ENCODE measurements at regions not wholly inside any gene's neighbourhood (a gene's known extent, or its start where the extent isn't known, plus 50 kb on each side); places are given as distances from the start of the nearest gene placed in this dataset.

DNA sequence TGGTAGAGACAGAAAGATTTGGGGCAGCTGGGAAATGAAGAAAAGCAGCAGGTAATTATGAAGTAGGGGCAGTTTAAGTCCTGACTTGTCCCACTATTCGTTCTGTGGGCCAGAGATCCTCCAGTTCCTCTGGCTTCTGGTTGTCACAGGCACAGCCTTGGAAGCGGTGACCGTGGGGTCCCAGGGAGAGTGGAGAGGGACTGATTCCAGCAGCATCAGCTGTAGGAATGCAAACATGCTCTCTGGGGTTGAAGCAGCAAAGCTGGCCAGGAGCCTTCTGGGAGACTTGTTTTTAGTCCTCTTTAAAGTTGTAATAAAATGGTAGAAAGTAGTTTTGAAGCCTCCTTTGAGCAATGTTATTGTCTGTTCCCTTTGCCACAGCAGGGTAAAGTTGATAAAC lies 488.0 kb downstream of the LMO4 start:
- ATAC-seq (no peak), DNase-seq (no peak)
- H3K9ac ChIP-seq (ENCODE audit: low read length): no peak overlapping the region
- no peak overlapping the region for H3K4me3 ChIP-seq (ENCODE audit: low read length)
- intact Hi-C loops (cut with micrococcal nuclease): no loop called here
- no peaks in the 10 kb centered on the region for H3K79me2 ChIP-seq (ENCODE audit: low read length)
- H3K4me1 ChIP-seq (ENCODE audit: insufficient read depth, low read length): no peaks in the 10 kb centered on the region
- no peaks in the 10 kb centered on the region for H3K36me3 ChIP-seq (ENCODE audit: low read depth, low read length)
- CTCF ChIA-PET: no interaction called here
- no peaks in the 10 kb centered on the region for H3K9me3 ChIP-seq (ENCODE audit: low read length)
- no peaks in the 10 kb centered on the region for H3F3A ChIP-seq (ENCODE audit: low read length, unreplicated experiment)
- TF ChIP-seq CTCF (conservative IDR thresholded peaks at IDR 0.05; ENCODE audit: low read depth, low read length) (no peak), EZH2phosphoT487 (IDR thresholded peaks at IDR 0.05; ENCODE audit: borderline replicate concordance, low read length) (no peak), EZH2 (IDR thresholded peaks at IDR 0.05; ENCODE audit: low read length, unreplicated experiment) (no peak)
- H4K20me1 ChIP-seq (ENCODE audit: low read length): no peaks in the 10 kb centered on the region
- POLR2A ChIA-PET (ENCODE audit: unreplicated experiment): no interaction called here
- BruUV-seq (replicated peaks): no TSS peak
- no peaks in the 10 kb centered on the region for H3K27me3 ChIP-seq (ENCODE audit: low read length)
- no peak overlapping the region for H3K4me2 ChIP-seq (ENCODE audit: low read length)
- H2AFZ ChIP-seq (ENCODE audit: low read length): no peak overlapping the region
- H3K27ac ChIP-seq (ENCODE audit: low read length): no peak overlapping the region
- no peaks in the 10 kb centered on the region for H3K9me2 ChIP-seq (replicated peaks; ENCODE audit: low read length)

GRCh38 chr1:87820668-87821334 lies 492.1 kb downstream of the LMO4 start:
- intact Hi-C loops (cut with micrococcal nuclease): no loop called here
- H3K9me3 ChIP-seq (ENCODE audit: low read length): no peaks in the 10 kb centered on the region
- DNase-seq (no peak), ATAC-seq (no peak)
- POLR2A ChIA-PET (ENCODE audit: unreplicated experiment): interaction anchor here (0.6 kb wide), 1 partner anchor 384 kb away, joined by 4 read pairs; no protein-coding TSS in a partner anchor
- no peak overlapping the region for H3K4me3 ChIP-seq (ENCODE audit: low read length)
- CTCF ChIA-PET: no interaction called here
- no TSS peak for BruUV-seq (replicated peaks)
- H3F3A ChIP-seq (ENCODE audit: low read length, unreplicated experiment): no peaks in the 10 kb centered on the region
- H3K9ac ChIP-seq (ENCODE audit: low read length): no peak overlapping the region
- no peak overlapping the region for H3K27ac ChIP-seq (ENCODE audit: low read length)
- H3K9me2 ChIP-seq (replicated peaks; ENCODE audit: low read length): no peaks in the 10 kb centered on the region
- H3K4me2 ChIP-seq (ENCODE audit: low read length): no peak overlapping the region
- no peaks in the 10 kb centered on the region for H3K36me3 ChIP-seq (ENCODE audit: low read depth, low read length)
- no peaks in the 10 kb centered on the region for H4K20me1 ChIP-seq (ENCODE audit: low read length)
- H3K79me2 ChIP-seq (ENCODE audit: low read length): no peaks in the 10 kb centered on the region
- no peaks in the 10 kb centered on the region for H3K4me1 ChIP-seq (ENCODE audit: insufficient read depth, low read length)
- H2AFZ ChIP-seq (ENCODE audit: low read length): no peak overlapping the region
- H3K27me3 ChIP-seq (ENCODE audit: low read length): no peaks in the 10 kb centered on the region
- TF ChIP-seq EZH2phosphoT487 (IDR thresholded peaks at IDR 0.05; ENCODE audit: borderline replicate concordance, low read length): no peak
- TF ChIP-seq CTCF (conservative IDR thresholded peaks at IDR 0.05; ENCODE audit: low read depth, low read length): no peak
- TF ChIP-seq EZH2 (IDR thresholded peaks at IDR 0.05; ENCODE audit: low read length, unreplicated experiment): no peak

GRCh38 chr1:87821335-87821697 lies 492.6 kb downstream of the LMO4 start:
- Histone ChIP-seq H3K36me3 (ENCODE audit: low read depth, low read length) (no peaks in the 10 kb centered on the region), H3K9ac (ENCODE audit: low read length) (no peak overlapping the region), H3F3A (ENCODE audit: low read length, unreplicated experiment) (no peaks in the 10 kb centered on the region), H4K20me1 (ENCODE audit: low read length) (no peaks in the 10 kb centered on the region), H3K9me3 (ENCODE audit: low read length) (no peaks in the 10 kb centered on the region), H2AFZ (ENCODE audit: low read length) (no peak overlapping the region), H3K4me3 (ENCODE audit: low read length) (no peak overlapping the region), H3K9me2 (replicated peaks; ENCODE audit: low read length) (no peaks in the 10 kb centered on the region), H3K27me3 (ENCODE audit: low read length) (no peaks in the 10 kb centered on the region), H3K4me1 (ENCODE audit: insufficient read depth, low read length) (no peaks in the 10 kb centered on the region), H3K79me2 (ENCODE audit: low read length) (no peaks in the 10 kb centered on the region), H3K27ac (ENCODE audit: low read length) (no peak overlapping the region), H3K4me2 (ENCODE audit: low read length) (no peak overlapping the region)
- DNase-seq: no peak
- ChIA-PET CTCF (no interaction called here), POLR2A (ENCODE audit: unreplicated experiment) (no interaction called here)
- BruUV-seq (replicated peaks): no TSS peak
- no peak for ATAC-seq
- intact Hi-C loops (cut with micrococcal nuclease): no loop called here
- TF ChIP-seq EZH2 (IDR thresholded peaks at IDR 0.05; ENCODE audit: low read length, unreplicated experiment) (no peak), EZH2phosphoT487 (IDR thresholded peaks at IDR 0.05; ENCODE audit: borderline replicate concordance, low read length) (no peak), CTCF (conservative IDR thresholded peaks at IDR 0.05; ENCODE audit: low read depth, low read length) (no peak)

Data from PC-3 (cell line).